ENCODE measurements at regions not wholly inside any gene's neighbourhood (a gene's known extent, or its start where the extent isn't known, plus 50 kb on each side); places are given as distances from the start of the nearest gene placed in this dataset.

- no peak overlapping the region for H2AFZ ChIP-seq (ENCODE audit: insufficient read depth, low read depth, low read length, poor library complexity, severe bottlenecking)
- TF ChIP-seq, protein P1, sequence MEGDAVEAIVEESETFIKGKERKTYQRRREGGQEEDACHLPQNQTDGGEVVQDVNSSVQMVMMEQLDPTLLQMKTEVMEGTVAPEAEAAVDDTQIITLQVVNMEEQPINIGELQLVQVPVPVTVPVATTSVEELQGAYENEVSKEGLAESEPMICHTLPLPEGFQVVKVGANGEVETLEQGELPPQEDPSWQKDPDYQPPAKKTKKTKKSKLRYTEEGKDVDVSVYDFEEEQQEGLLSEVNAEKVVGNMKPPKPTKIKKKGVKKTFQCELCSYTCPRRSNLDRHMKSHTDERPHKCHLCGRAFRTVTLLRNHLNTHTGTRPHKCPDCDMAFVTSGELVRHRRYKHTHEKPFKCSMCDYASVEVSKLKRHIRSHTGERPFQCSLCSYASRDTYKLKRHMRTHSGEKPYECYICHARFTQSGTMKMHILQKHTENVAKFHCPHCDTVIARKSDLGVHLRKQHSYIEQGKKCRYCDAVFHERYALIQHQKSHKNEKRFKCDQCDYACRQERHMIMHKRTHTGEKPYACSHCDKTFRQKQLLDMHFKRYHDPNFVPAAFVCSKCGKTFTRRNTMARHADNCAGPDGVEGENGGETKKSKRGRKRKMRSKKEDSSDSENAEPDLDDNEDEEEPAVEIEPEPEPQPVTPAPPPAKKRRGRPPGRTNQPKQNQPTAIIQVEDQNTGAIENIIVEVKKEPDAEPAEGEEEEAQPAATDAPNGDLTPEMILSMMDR (IDR thresholded peaks at IDR 0.05): no peak
- TF ChIP-seq EZH2 (IDR thresholded peaks at IDR 0.05; ENCODE audit: borderline replicate concordance, insufficient read depth, low read depth, low read length, poor library complexity, severe bottlenecking): no peak
Measured at GRCh38 chr4:131441004-131441688, 1707.9 kb upstream of the PCDH10 start.

DNA sequence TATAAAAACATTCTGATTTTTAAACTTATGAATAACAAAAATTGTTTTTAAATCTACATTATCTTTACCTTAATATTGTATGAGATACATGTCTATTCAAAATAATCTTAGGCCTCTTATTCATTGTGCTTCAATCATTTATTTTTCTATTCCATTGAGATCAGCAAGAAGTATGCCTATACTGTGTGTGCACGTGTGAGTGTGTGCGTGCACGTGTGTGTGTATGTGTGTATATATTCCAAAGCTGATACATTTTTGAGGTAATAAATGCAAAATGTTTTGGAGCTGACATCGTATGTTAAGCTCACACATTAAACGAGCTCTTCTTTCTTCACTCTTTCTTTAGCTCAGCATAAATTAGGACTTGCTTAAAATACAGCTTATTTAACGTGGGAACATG is 1701.2 kb upstream of the PCDH10 start:
- POLR2A ChIA-PET: no interaction called here
- H3K9me3 Mint-ChIP-seq (ENCODE audit: insufficient read depth): no peaks in the 10 kb centered on the region

More at GRCh38 chr4:131441004-131441688, 1707.9 kb upstream of the PCDH10 start:
- H3K4me3 ChIP-seq (ENCODE audit: control extremely low read depth in 1 of 5, extremely low read depth in 1 of 5, insufficient read depth in 1 of 5, low read depth in 2 of 5, low read length in 4 of 5): no peak overlapping the region
- H3K79me2 ChIP-seq (ENCODE audit: control insufficient read depth, insufficient read depth, low read length): no peaks in the 10 kb centered on the region
- H4K20me1 ChIP-seq (ENCODE audit: control insufficient read depth, insufficient read depth, low read length, poor library complexity, severe bottlenecking): no peaks in the 10 kb centered on the region
- no peaks in the 10 kb centered on the region for H3K4me1 ChIP-seq (ENCODE audit: control insufficient read depth in 2 of 2, insufficient read depth in 2 of 2, low read length in 2 of 2)
- no peak overlapping the region for H3K4me2 ChIP-seq (replicated peaks; ENCODE audit: low read depth, low read length, poor library complexity, severe bottlenecking)
- H3K27ac ChIP-seq (ENCODE audit: low read length in 2 of 2): no peak overlapping the region
- Mint-ChIP-seq H3K9me3 (ENCODE audit: insufficient read depth) (peaks cover 15% of the 10 kb centered on the region), H3K27me3 (no peaks in the 10 kb centered on the region), H3K4me3 (no peak overlapping the region), H3K27ac (no peak overlapping the region), H3K4me1 (no peaks in the 10 kb centered on the region)
- H3K9ac ChIP-seq (ENCODE audit: low read length): no peak overlapping the region
- CTCF ChIA-PET: no interaction called here
- no peaks in the 10 kb centered on the region for H3K27me3 ChIP-seq (replicated peaks in 1 of 4; ENCODE audit: control extremely low read depth in 1 of 4, control insufficient read depth in 3 of 4, insufficient read depth in 4 of 4, low read length in 3 of 4)
- intact Hi-C loops (cut with micrococcal nuclease): no loop called here
- 89% methylated on average over 6 of the region's 7 CpGs for WGBS (ENCODE audit: insufficient coverage)
- DNase-seq (no peak), ATAC-seq (ENCODE audit: low read depth) (no peak)
- no peaks in the 10 kb centered on the region for H3K36me3 ChIP-seq (replicated peaks in 1 of 2; ENCODE audit: control extremely low read depth in 1 of 2, control insufficient read depth in 1 of 2, extremely low read depth in 1 of 2, insufficient read depth in 2 of 2, low read length in 1 of 2)
- H3K9me3 ChIP-seq (ENCODE audit: control extremely low read depth in 1 of 3, control insufficient read depth in 2 of 3, insufficient read depth in 1 of 3, low read length in 2 of 3): peaks cover 0 to 12% (median 0%) of the 10 kb centered on the region in 3 donors
- POLR2A ChIA-PET: no interaction called here

More for the DNA sequence above, 1701.2 kb upstream of the PCDH10 start:
- H2AFZ ChIP-seq (ENCODE audit: insufficient read depth, low read depth, low read length, poor library complexity, severe bottlenecking): no peak overlapping the region
- CTCF ChIA-PET: no interaction called here
- DNase-seq (no peak), ATAC-seq (ENCODE audit: low read depth) (no peak)
- H3K4me1 ChIP-seq (ENCODE audit: control insufficient read depth in 2 of 2, insufficient read depth in 2 of 2, low read length in 2 of 2): no peaks in the 10 kb centered on the region
- no peaks in the 10 kb centered on the region for H4K20me1 ChIP-seq (ENCODE audit: control insufficient read depth, insufficient read depth, low read length, poor library complexity, severe bottlenecking)
- no peaks in the 10 kb centered on the region for H3K36me3 ChIP-seq (replicated peaks in 1 of 2; ENCODE audit: control extremely low read depth in 1 of 2, control insufficient read depth in 1 of 2, extremely low read depth in 1 of 2, insufficient read depth in 2 of 2, low read length in 1 of 2)
- no peak overlapping the region for H3K27ac ChIP-seq (ENCODE audit: low read length in 2 of 2)
- Mint-ChIP-seq H3K4me3 (no peak overlapping the region), H3K27ac (no peak overlapping the region), H3K4me1 (no peaks in the 10 kb centered on the region), H3K27me3 (no peaks in the 10 kb centered on the region)
- no peaks in the 10 kb centered on the region for H3K27me3 ChIP-seq (replicated peaks in 1 of 4; ENCODE audit: control extremely low read depth in 1 of 4, control insufficient read depth in 3 of 4, insufficient read depth in 4 of 4, low read length in 3 of 4)
- H3K9ac ChIP-seq (ENCODE audit: low read length): no peak overlapping the region
- H3K79me2 ChIP-seq (ENCODE audit: control insufficient read depth, insufficient read depth, low read length): no peaks in the 10 kb centered on the region
- no peak for TF ChIP-seq EZH2 (IDR thresholded peaks at IDR 0.05; ENCODE audit: borderline replicate concordance, insufficient read depth, low read depth, low read length, poor library complexity, severe bottlenecking)
- TF ChIP-seq, protein P1 (IDR thresholded peaks at IDR 0.05): no peak
- H3K9me3 ChIP-seq (ENCODE audit: control extremely low read depth in 1 of 3, control insufficient read depth in 2 of 3, insufficient read depth in 1 of 3, low read length in 2 of 3): no peaks in the 10 kb centered on the region
- no peak overlapping the region for H3K4me3 ChIP-seq (ENCODE audit: control extremely low read depth in 1 of 5, extremely low read depth in 1 of 5, insufficient read depth in 1 of 5, low read depth in 2 of 5, low read length in 4 of 5)
- WGBS (ENCODE audit: insufficient coverage): 100% methylated on average over 3 of the region's 6 CpGs
- no peak overlapping the region for H3K4me2 ChIP-seq (replicated peaks; ENCODE audit: low read depth, low read length, poor library complexity, severe bottlenecking)
- intact Hi-C loops (cut with micrococcal nuclease): no loop called here

All from B cell (primary cell).